SU-DHL-6 (cell line): ENCODE measurements at regions not wholly inside any gene's neighbourhood (a gene's known extent, or its start where the extent isn't known, plus 50 kb on each side); places are given as distances from the start of the nearest gene placed in this dataset.

ENCODE experiments used
- H2AFZ ChIP-seq: fragments of 200-600 bp; sonication (generic); 2 replicates; pipeline ENCODE4 v1.6.1; 2014; ENCODE audit warnings: low read depth, mild to moderate bottlenecking, moderate library complexity, mixed read lengths, antibody characterized with exemption, low read length; ENCODE audit not compliant: severe bottlenecking
- H3F3A ChIP-seq: fragments of 200-600 bp; shearing (Covaris generic); 2 replicates; pipeline ENCODE4 v1.6.0; 2016; ENCODE audit warnings: antibody characterized with exemption, mild to moderate bottlenecking; ENCODE audit not compliant: insufficient read depth
- H3K27ac ChIP-seq: fragments of 200-600 bp; sonication (generic); 2 replicates; pipeline ENCODE4 v1.5.1; 2016; ENCODE audit warnings: low read depth, mild to moderate bottlenecking, low read length, moderate library complexity, mixed read lengths
- H3K27me3 ChIP-seq: fragments of 200-600 bp; sonication (generic), shearing (Covaris generic); 2 replicates; pipeline ENCODE4 v1.6.0; 2014; ENCODE audit warnings: mild to moderate bottlenecking, low read length
- H3K36me3 ChIP-seq: fragments of 200-600 bp; sonication (generic); 2 replicates; pipeline ENCODE4 v1.6.1; 2014; ENCODE audit warnings: mild to moderate bottlenecking, low read length, mixed read lengths
- H3K4me2 ChIP-seq: fragments of 300-600, 200-600 bp; shearing (Covaris generic), sonication (generic); 2 replicates; pipeline ENCODE4 v1.6.0; 2014; ENCODE audit warnings: low read length, low read depth, mild to moderate bottlenecking; ENCODE audit not compliant: poor library complexity, severe bottlenecking
- H3K4me3 ChIP-seq: fragments of 200-600 bp; sonication (generic); 2 replicates; pipeline ENCODE4 v1.5.1; 2014; ENCODE audit warnings: antibody characterized with exemption, low read length, mild to moderate bottlenecking, mixed read lengths; ENCODE audit not compliant: insufficient read depth, poor library complexity, severe bottlenecking
- H3K79me2 ChIP-seq: fragments of 200-600 bp; sonication (generic); 2 replicates; pipeline ENCODE4 v1.6.1; 2014; ENCODE audit warnings: mild to moderate bottlenecking, low read length, moderate library complexity; ENCODE audit not compliant: insufficient read depth
- H3K9ac ChIP-seq: fragments of 200-600 bp; sonication (generic); 2 replicates; pipeline ENCODE4 v1.7.0; 2014; ENCODE audit warnings: mild to moderate bottlenecking, low read length
- H3K9me2 ChIP-seq: fragments of 200-600 bp; sonication (generic); replicated peaks from 2 replicates; pipeline ENCODE4 v1.6.1; 2014; ENCODE audit warnings: low read length; ENCODE audit not compliant: insufficient read depth
- H3K9me3 ChIP-seq: fragments of 200-600 bp; sonication (generic); 2 replicates; pipeline ENCODE4 v1.6.1; 2014; ENCODE audit warnings: low read length, mixed read lengths; ENCODE audit not compliant: insufficient read depth
- H4K20me1 ChIP-seq: fragments of 200-600 bp; sonication (generic); 2 replicates; pipeline ENCODE4 v1.6.1; 2014; ENCODE audit warnings: low read depth, mild to moderate bottlenecking, antibody characterized with exemption, low read length, moderate library complexity, mixed read lengths
- CTCF ChIP-seq: fragments of 200-600 bp; sonication (generic); IDR thresholded peaks from one replicate; pipeline ENCODE4 v1.5.1; 2017; ENCODE audit warnings: antibody characterized with exemption, mild to moderate bottlenecking, low read length, moderate library complexity; ENCODE audit not compliant: insufficient read depth, poor library complexity, severe bottlenecking
- EZH2phosphoT487 ChIP-seq: fragments of 200-600 bp; sonication (generic), shearing (Covaris generic); conservative IDR thresholded peaks from 2 replicates; pipeline ENCODE4 v1.6.1; 2018; ENCODE audit warnings: mild to moderate bottlenecking, antibody characterized with exemption, low read length, moderate library complexity, mixed read lengths

GRCh38 chr13:73607489-73608156 is 526.6 kb downstream of the KLF12 start:
- H3K27me3 ChIP-seq = no peaks in the 10 kb centered on the region
- H3K36me3 ChIP-seq = no peaks in the 10 kb centered on the region
- no peak overlapping the region for H3K4me3 ChIP-seq
- no peaks in the 10 kb centered on the region for H4K20me1 ChIP-seq
- no peak overlapping the region for H3K9ac ChIP-seq
- H3F3A ChIP-seq = no peaks in the 10 kb centered on the region
- H3K9me2 ChIP-seq = no peaks in the 10 kb centered on the region
- H3K4me2 ChIP-seq = no peak overlapping the region
- no peak overlapping the region for H2AFZ ChIP-seq
- no peaks in the 10 kb centered on the region for H3K79me2 ChIP-seq
- no peak overlapping the region for H3K27ac ChIP-seq
- no peaks in the 10 kb centered on the region for H3K9me3 ChIP-seq
- TF ChIP-seq CTCF (no peak), EZH2phosphoT487 (no peak)

GRCh38 chr13:73603646-73604045 is 530.6 kb downstream of the KLF12 start:
- no peak overlapping the region for H3K9ac ChIP-seq
- no peak overlapping the region for H2AFZ ChIP-seq
- no peak overlapping the region for H3K4me3 ChIP-seq
- H3F3A ChIP-seq = no peaks in the 10 kb centered on the region
- no peaks in the 10 kb centered on the region for H4K20me1 ChIP-seq
- H3K9me3 ChIP-seq = no peaks in the 10 kb centered on the region
- H3K79me2 ChIP-seq = no peaks in the 10 kb centered on the region
- H3K9me2 ChIP-seq = no peaks in the 10 kb centered on the region
- no peak overlapping the region for H3K4me2 ChIP-seq
- no peak for TF ChIP-seq EZH2phosphoT487
- no peak for TF ChIP-seq CTCF
- H3K27me3 ChIP-seq = no peaks in the 10 kb centered on the region
- H3K36me3 ChIP-seq = no peaks in the 10 kb centered on the region
- no peak overlapping the region for H3K27ac ChIP-seq

- Histone ChIP-seq H3K79me2 (no peaks in the 10 kb centered on the region), H3K4me3 (no peak overlapping the region), H3F3A (no peaks in the 10 kb centered on the region), H3K9me3 (no peaks in the 10 kb centered on the region), H3K9me2 (no peaks in the 10 kb centered on the region), H2AFZ (no peak overlapping the region), H3K9ac (no peak overlapping the region), H3K27me3 (no peaks in the 10 kb centered on the region), H3K4me2 (no peak overlapping the region), H3K27ac (no peak overlapping the region), H3K36me3 (no peaks in the 10 kb centered on the region), H4K20me1 (no peaks in the 10 kb centered on the region)
- TF ChIP-seq EZH2phosphoT487 (no peak), CTCF (no peak)
Measured at GRCh38 chr13:73602295-73602694, 531.9 kb downstream of the KLF12 start.
